Hippocampal formation (tissue), 2 donors: ENCODE measurements at regions not wholly inside any gene's neighbourhood (a gene's known extent, or its start where the extent isn't known, plus 50 kb on each side); places are given as distances from the start of the nearest gene placed in this dataset.

Experiments
- DNase-seq, 2 donors: peaks; one replicate each; lab custom pipeline; 2025; lab: John Stamatoyannopoulos, UW

DNA sequence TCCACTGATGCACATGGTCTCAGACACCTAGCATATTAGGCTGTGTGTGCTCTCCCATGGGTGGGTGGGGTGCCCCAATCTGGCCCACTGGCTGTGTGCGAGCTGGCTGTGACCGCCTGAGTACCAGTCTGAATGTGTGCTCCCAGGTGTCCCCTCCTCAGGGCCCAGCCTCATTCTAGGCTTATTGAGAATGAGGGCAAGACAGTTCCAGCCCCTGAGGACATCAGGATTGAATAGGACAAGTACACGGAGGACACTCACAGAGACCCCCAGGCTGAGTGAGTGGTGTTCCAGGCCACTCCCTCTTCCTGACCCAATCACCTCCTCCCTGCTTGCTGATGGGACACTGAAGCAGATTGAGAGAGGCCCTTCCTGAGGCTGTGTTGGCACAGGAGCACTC, 116.1 kb upstream of the RAB6C start:
- DNase-seq: no peak

DNA sequence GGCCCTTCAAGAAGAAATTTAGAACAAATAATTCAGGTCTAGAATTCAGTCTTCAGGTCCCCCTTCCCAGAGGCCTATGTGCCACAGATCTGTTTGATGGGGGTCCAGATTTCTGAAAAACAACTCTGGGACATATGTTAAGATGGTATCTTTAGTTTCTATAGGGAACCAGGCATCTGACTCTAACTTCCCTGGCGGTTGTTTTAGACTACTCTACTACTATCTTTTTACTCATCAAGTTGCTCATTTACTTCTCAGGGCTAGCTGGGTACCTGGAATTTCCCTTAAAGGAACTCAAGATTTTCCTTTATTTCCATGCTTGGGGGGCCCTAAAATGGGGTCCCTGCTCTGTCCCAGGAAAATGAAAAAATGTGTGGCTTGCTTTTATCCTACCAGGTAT, 114.7 kb upstream of the RAB6C start:
- no peak for DNase-seq

DNA sequence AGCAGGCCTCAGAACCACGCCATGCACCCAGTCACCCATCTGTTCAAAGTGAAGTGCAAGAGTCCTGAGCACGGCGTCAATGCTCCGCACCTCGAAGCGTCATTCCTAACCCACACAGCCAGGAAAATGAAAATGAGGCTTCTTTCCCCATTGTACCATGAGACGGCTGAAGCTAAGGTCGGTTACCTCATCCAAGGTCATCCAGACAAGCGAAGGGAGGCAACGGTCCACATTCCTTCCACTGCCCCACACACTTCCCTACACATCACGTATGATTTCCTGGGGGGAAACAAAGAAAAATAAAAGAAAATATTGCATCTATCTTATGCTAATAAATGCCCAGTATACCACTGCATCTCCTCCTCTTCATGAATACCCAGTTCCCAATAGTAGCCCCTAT, 113.5 kb upstream of the RAB6C start:
- DNase-seq: no peak

DNA sequence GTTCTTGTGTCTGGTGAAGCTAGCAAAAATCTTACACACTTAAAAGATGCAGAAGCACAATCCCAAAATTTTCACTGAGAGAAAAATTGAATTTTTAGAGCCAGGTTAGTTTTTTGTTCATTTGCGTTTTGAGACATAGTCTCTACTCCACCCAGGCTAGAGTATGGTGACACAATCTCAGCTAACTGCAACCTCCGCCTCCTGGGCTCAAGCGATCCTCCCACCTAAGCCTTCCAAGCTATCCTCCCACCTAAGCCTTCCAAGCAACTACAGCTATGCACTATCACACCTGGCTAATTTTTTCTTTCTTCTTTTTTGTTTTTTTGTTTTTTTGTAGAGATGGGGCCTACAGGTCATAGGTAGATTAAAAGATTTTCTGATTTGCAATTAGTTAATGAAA, 113.1 kb upstream of the RAB6C start:
- DNase-seq: no peak

DNA sequence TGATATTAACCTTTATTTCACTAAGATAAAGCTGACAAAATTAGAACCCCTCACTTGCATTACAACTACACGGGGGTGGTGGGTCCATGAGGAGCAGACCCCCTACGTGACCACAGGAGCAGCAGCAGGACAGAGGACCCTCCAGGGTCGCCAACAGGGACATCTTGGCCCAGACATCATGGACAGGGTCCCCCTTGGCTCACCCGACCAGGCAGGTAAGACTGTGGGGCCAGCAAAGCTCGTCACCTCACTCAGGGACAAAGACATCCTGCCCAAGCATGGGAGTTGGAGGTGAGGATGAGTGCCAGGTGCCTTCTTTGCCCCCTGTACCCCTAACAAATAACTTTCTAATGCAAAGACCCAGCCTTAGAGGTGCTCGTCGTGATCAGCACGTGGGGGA, 111.3 kb upstream of the RAB6C start:
- DNase-seq: no peak

DNA sequence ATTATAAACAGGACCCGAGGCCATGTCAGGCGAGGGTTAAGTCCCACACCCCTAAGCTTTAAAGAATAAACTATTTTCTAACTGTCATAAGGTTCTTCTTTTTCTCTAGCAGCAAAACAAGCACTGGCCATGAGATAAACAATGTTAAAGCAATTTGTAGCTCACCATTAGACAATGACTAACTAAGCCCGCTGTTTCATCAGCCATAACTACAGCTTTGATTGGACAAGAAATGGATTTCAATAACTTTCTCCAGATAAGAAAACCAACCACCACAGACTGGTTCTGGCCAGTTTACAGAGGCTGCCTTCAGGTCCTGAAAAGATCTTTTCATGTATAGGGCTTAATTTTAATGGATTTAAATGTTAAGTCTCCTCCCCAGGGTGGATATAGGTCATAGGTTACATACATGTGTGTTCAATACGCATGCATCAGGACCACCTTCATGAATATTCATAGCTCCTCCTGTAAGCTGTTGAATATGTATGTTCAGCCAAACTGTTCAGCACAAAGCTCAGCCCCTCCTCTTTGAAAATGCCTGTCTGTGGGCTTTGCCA, 108.7 kb upstream of the RAB6C start:
- DNase-seq: no peak

DNA sequence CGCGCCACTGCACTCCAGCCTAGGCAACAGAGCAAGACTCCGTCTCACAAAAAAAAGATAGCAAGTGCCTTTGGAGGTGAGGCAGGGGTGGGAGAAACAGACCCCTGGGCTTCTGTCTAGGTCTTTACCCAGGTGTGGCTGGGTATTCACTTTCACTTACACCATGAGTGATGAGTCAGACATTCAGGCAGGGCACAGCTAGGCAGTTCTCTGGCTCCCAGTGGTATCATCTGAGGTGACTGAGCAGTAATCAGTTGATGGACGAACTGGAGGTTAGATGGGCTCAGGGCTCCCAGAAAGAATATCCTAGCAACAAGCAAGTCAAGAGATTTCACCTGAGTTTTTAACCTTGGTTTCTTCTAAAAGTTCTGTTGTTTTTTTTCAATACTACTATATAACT, 107.0 kb upstream of the RAB6C start:
- no peak for DNase-seq

DNA sequence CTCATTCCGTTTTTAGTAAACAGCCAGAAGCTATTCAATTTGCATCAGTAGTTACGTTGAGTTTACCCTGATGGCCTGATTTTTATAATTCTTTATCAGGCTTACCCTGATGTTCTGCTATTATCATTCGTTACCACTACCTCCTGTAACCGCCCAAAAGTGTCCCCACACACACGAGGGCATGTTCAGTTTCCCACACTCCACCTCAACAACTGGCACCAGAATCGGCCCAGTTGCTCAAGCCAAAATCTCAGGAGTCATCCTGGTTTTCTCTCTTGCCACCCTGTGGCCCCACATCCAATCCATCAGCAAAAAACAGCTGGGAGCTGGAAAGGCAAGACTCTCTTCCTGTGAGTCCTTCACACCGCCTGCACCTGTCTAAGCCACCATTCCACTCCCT, 102.9 kb upstream of the RAB6C start:
- DNase-seq: no peak

DNA sequence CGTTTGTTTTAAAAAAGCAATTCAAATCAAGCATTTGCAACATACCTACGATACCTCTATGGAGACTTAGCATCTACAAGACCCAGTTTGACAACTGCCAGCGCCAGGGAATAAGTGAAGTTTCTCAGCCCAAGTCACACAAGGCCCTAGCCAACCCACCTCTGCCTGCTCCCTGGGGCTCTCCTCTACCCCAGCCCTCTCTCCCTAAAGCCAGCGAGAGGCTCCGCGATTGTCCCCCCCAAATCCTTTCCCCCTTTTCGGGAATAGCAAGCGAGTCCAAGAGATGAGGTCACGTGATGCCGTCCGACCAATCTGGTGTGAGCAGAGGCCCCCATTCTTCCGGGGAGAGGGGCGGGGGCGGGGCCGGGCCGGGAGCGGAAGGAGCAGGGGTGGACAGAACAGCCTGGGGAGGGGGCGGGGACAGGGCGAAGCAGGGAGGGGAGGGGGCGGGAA, 102.2 kb upstream of the RAB6C start:
- DNase-seq: peak; percentile 71 to 95

DNA sequence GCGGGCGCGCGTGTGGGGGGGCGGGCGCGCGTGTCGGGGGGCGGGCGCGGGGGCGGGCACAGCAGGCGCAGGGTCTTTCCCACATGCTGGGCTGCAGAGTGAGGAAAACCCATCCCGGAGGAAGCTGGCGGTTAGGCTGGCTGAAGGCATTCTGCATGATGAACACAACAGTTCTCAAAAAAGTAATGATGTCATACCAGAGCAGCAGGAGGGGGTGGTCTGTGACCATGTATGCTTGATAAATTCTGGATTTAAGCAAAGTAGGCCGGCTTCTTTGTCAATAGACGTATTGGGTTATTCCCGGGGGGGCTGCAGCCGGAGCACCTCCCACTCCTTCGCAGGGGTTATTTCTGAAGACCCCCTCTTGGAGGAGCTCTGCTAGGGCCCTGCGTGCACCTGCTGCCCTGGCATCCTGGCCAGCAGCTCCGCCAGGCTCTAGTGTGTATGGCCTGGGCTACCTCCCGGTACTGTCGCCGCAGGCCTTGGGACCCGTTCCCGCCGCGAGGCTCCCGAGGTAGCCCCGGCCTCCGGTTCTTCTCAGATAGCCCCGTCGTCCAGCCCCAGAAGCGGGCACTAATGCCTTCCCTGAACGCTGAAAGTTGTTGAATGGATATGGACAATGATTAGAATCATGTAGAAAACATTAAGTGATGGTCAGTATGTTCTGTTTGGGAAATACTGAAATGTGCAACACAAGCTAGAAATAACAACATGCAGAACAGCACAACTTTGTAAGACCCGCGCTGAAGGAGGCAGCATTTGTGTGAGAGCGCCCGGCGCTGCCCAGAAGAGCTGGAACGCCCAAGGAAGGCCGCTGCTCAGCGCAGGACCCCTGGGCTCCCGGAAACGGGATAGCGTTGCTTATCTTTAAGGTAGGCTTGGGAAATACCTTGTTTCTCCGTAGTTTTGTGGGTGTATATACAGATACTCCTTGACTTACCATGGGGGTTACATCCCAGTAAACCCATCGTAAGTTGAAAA, 101.4 kb upstream of the RAB6C start:
- DNase-seq: peak in 1 of 2 donors; percentile 45

DNA sequence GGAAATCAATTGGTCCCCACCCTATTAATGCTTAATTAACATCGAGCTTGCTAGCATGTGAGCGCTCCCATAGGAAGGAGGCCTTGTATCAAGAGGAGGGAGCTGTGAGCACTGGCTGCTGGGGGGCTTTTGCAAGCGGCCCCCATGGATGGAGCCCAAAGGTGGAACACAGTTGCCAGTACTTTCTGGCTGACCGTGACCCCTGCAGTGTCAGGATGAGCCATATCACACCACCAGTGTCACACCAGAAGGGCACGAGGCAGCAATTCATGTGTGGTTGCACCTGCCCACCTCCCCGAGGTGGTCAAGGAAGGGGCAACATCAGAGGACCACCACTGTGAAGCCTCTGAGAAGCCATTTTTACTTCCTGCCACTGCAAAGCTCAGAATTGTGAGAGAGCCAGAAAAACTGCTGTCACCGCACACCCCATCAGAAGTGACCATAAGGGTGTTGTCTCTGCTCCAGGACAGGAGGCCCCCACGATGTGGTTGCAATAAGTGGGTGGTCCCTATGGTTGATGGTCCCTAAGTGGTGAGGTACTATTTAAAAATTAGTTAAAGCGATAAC, 99.8 kb upstream of the RAB6C start:
- DNase-seq: no peak

DNA sequence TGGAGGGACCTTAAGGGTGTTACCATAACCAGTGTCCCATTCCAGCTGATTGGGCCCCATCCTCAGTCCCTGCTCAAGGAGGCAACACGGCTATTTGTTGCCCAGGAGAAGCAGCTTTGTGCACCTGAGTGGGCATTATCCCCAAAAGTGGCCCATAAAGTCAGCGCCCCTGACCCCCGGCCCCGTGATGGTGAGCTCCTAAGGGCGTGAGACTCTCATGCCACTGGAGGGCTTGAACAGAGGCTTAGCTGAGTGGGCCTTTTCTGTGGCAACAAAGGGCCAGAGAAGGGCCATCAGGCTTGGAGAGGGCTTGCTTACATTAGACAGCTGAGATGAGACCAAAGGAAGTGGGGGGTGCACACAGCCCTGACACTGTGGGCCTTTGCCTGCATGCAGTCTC, 99.2 kb upstream of the RAB6C start:
- DNase-seq: no peak

DNA sequence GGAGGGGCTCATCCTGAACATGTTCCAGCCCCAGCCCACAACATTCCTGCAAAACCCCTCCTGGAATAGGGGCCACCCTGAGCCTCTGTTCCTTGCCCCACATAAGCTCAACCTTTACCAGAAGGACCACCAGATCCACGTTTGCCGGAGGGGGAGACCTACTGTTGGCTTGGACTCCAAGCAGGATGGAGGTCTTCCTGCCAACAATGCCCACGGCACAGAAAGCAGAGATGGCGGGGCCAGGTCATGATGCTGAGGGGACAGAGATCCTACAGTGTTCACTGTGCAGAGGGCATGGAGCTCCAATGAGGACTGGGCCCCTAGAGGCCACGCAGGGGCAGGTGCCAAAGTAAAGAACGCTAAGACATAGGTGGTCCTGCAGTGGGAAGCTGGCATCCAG, 98.5 kb upstream of the RAB6C start:
- no peak for DNase-seq

DNA sequence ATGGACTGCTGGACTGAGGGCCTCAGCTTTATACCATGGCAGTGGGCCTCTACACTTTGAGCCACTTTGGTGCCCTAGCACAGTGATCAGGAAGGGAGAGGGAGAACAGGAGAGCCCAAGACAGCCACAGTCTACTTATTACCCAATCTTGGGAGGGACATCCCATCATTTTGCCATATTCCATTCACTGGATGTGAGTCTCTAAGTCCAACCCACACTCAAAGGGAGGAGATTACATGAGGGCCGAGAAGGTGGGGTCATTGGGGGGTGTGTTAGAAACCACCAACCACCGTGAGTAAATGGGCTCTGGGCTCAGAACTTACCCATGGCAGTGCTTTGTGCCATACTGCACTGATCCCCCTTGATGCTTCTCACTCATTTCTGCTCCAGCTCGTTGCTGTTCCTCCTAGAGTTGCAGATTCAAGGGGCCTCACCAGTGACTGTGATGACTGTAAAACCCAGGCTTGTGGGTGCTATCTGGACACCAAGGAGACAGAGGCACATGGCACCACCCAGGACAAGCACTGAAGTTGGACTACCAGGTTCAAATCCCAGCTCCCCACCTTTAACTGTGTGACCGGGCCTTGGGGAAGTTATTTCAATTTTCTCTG, 97.6 kb upstream of the RAB6C start:
- no peak for DNase-seq

DNA sequence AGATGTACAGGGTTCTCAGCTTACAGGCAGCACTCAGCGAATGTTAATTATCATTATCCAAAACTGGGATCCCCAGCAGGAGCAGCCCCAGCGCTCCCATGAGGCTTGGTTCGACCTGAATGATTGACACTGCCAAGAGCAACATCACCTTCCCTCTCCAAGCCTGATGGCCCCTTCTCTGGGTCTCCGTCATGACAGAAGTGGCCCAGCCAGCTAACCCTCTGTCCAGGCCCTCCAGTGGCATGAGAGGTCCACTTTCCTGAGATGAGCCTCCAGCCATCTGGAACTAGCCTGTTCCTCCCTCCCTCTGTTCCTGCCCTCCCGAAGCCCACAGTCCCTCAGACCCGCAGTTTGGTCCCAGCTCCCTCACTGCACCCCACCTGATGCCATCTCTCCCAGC, 97.0 kb upstream of the RAB6C start:
- no peak for DNase-seq

DNA sequence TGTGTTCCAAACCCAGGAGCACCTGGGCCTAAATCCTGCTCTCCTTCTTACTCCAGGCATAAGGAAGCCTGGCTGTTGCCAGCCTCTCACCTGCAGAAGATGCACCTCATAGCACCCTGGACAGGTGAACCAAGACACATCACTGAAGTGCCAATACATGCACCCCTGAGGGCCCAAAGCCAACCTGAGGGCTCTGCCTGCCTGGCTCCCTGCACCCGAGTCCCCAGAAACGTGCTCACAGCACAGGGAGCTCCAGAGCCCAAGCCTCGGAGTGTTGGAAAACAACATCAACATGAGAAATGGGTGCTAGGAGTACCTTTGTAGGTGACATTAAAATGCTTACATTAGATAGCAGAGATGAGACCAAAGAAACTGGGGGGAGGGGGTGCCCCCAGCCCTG, 96.3 kb upstream of the RAB6C start:
- DNase-seq: no peak

DNA sequence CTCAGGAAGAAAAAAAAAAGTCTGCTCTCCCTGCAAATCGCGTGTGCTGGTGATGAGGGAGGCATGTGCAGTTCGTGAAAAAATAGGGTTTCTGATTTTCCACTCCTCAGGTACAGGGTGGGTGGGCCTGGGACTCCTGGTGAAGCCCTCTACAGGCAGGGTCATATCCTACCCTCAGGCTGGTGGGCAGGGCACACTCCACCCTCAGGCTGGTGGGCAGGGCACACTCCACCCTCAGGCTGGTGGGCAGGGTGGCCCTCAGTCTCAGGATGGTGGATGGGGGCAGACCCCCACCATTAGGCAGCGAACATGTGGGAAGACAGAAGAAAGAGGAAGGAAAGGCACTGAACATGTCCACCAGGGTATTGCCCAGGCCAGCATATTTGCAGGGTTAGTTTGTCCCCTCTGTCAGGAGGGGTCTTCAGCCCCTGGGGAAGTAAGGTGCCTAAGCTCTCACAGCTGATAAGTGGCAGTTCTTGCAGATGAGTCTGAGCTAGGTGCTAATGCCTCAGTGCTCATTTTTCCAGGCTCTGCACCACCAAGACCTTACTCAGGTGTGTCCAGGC, 95.2 kb upstream of the RAB6C start:
- no peak for DNase-seq

DNA sequence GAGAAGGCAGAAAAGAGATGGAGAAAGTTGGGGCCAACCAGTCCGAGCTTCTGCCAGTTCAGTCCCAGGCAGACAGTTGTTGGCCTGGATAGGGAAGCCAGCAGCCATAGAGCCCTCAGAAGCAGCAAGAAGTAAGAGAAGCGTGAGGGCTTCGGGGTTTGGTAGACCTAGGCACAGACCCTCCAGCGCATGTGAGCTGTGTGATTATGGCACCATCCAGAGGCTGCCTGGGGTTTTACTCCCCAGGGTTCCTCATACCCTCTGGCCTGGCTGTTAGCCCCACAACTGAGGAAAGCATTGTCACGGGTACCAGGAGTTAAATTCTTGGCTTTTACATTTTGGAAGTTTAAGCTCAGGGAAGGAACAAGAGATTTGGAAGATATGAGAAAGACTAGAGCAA, 93.7 kb upstream of the RAB6C start:
- peak in 1 of 2 donors; percentile 4 for DNase-seq

DNA sequence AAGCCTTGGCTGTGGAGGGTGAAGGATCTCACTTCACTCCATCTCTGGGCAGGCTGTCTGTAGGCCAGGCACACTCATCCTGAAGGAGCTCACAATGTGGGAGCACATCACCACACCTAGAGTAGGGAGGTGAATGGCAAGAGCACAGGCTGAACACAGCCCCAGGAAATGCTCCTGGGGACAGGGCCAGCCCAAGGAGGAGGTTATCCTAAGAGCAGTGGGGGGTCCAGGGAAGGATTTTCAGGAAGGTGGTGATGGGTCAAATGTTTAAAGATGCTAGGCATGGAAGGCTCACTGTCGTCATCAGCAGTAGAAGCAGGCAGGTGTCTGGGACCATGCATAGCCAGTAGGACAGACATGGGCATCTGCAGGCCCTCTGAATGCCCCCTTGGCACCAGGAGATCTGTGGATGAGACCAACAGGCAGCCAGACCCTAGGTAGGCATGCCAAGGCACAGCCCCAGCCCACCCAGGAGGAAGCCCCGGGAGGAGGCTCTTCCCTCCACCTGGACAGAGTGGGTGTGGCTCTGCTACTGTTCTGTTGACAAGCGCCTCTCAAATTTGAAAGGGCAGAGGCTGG, 91.7 kb upstream of the RAB6C start:
- no peak for DNase-seq

DNA sequence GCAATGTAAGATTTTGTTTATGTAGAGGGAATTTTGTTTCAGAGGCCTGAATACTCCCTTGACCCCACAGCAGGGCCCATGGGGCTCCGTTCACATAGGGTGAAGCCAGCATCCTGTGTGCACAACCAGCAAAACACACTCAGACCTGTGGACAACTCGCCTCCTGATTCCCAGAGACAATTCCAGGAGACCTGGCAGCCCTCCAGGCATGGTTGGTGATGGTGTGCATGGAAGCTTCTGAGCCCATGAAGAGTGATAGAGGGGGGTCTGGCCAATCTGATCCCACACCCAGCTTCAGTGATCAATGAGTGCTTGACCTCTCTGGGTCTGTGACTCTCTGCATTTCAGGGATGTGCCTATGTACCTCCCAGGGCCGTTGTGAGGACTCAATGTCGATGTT, 91.0 kb upstream of the RAB6C start:
- no peak for DNase-seq

DNA sequence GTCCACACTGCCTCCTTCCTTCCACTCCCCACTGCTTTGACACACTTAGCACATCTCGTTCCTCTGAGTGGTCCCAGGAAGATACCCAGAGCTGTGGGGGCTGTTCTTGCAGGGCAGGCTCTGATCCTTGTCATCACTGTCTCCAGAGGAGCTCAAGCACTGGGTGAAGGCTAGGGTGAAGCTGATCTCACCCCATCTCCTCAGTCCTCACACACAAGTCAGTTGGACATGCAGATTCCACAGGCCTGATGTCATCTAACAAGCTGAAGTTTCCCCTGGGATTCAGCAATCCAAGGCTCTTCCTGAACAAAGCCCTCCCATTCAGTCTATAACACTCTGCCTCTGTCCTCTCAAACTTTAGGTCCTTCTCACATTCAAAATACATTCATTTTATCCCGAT, 90.6 kb upstream of the RAB6C start:
- no peak for DNase-seq
